ENCODE measurements at regions not wholly inside any gene's neighbourhood (a gene's known extent, or its start where the extent isn't known, plus 50 kb on each side); places are given as distances from the start of the nearest gene placed in this dataset.

- DNase-seq: peak; percentile 31 to 45
Observed at GRCh38 chr10:123582084-123582989, 83.8 kb upstream of the GPR26 start.

GRCh38 chr10:123583639-123584418 lies 82.3 kb upstream of the GPR26 start:
- no peak for DNase-seq

GRCh38 chr10:123584419-123584775 lies 81.8 kb upstream of the GPR26 start:
- no peak for DNase-seq

- DNase-seq: no peak
Observed at GRCh38 chr10:123585477-123586445, 80.4 kb upstream of the GPR26 start.

- DNase-seq: no peak
Observed at GRCh38 chr10:123587110-123587509, 79.0 kb upstream of the GPR26 start.

GRCh38 chr10:123588386-123588914 lies 77.7 kb upstream of the GPR26 start:
- DNase-seq: no peak

GRCh38 chr10:123595661-123596060 lies 70.5 kb upstream of the GPR26 start:
- no peak for DNase-seq

- DNase-seq: no peak
Observed at GRCh38 chr10:123597676-123598075, 68.5 kb upstream of the GPR26 start.

- DNase-seq: no peak
Observed at GRCh38 chr10:123599366-123599849, 66.7 kb upstream of the GPR26 start.

GRCh38 chr10:123600177-123600576 lies 66.0 kb upstream of the GPR26 start:
- no peak for DNase-seq

GRCh38 chr10:123603130-123603529 lies 63.0 kb upstream of the GPR26 start:
- no peak for DNase-seq

- DNase-seq: no peak
Observed at GRCh38 chr10:123604506-123604905, 61.6 kb upstream of the GPR26 start.

GRCh38 chr10:123606006-123606405 lies 60.1 kb upstream of the GPR26 start:
- DNase-seq: no peak

- no peak for DNase-seq
Observed at GRCh38 chr10:123606955-123607354, 59.2 kb upstream of the GPR26 start.

- DNase-seq: no peak
Observed at GRCh38 chr10:123607386-123607785, 58.8 kb upstream of the GPR26 start.

- no peak for DNase-seq
Observed at GRCh38 chr10:123608047-123608446, 58.1 kb upstream of the GPR26 start.

- no peak for DNase-seq
Observed at GRCh38 chr10:123611243-123611642, 54.9 kb upstream of the GPR26 start.

GRCh38 chr10:123611876-123612275 lies 54.3 kb upstream of the GPR26 start:
- DNase-seq: no peak

GRCh38 chr10:123613346-123613850 lies 52.8 kb upstream of the GPR26 start:
- no peak for DNase-seq

GRCh38 chr10:123614888-123615287 lies 51.3 kb upstream of the GPR26 start:
- peak; percentile 12 to 14 for DNase-seq

Measured in activated CD4-positive, alpha-beta T cell treated with anti-CD3 and anti-CD28 coated beads for 4 hours (primary cell).